ENCODE measurements at regions not wholly inside any gene's neighbourhood (a gene's known extent, or its start where the extent isn't known, plus 50 kb on each side); places are given as distances from the start of the nearest gene placed in this dataset.

GRCh38 chr9:82275258-82275927 lies 286.8 kb downstream of the SPATA31D1 start:
- Mint-ChIP-seq H3K27me3 (ENCODE audit: insufficient read depth) (no peaks in the 10 kb centered on the region), H3K4me1 (no peaks in the 10 kb centered on the region), H3K27ac (no peak overlapping the region), H3K9me3 (no peaks in the 10 kb centered on the region), H3K4me3 (no peak overlapping the region), H3K36me3 (ENCODE audit: low read depth) (no peaks in the 10 kb centered on the region)
- Histone ChIP-seq H3K9ac (ENCODE audit: extremely low read depth, low read length, poor library complexity, severe bottlenecking) (no peak overlapping the region), H3K4me3 (ENCODE audit: low read length) (no peak overlapping the region), H3K27ac (ENCODE audit: low read depth, low read length) (no peak overlapping the region), H3K36me3 (ENCODE audit: control insufficient read depth, insufficient read depth, low read length) (no peaks in the 10 kb centered on the region), H3K4me1 (ENCODE audit: control insufficient read depth, insufficient read depth, low read length) (no peaks in the 10 kb centered on the region), H3K27me3 (ENCODE audit: control insufficient read depth, insufficient read depth, low read length, poor library complexity, severe bottlenecking) (no peaks in the 10 kb centered on the region), H3K9me3 (ENCODE audit: control insufficient read depth, low read length) (no peaks in the 10 kb centered on the region)
- TF ChIP-seq CTCF (conservative IDR thresholded peaks at IDR 0.05), result no peak
- DNase-seq, result no peak
- WGBS, 2 experiments (ENCODE audit: insufficient coverage in 1 of 2, insufficient read length in 1 of 2), result 83 to 94% methylated on average over 2 to 5 of the region's 6 CpGs

GRCh38 chr9:82281066-82281465 lies 292.5 kb downstream of the SPATA31D1 start:
- no peak for TF ChIP-seq CTCF (conservative IDR thresholded peaks at IDR 0.05)
- Histone ChIP-seq H3K4me1 (ENCODE audit: control insufficient read depth, insufficient read depth, low read length) (no peaks in the 10 kb centered on the region), H3K36me3 (ENCODE audit: control insufficient read depth, insufficient read depth, low read length) (no peaks in the 10 kb centered on the region), H3K9ac (ENCODE audit: extremely low read depth, low read length, poor library complexity, severe bottlenecking) (no peak overlapping the region), H3K27me3 (ENCODE audit: control insufficient read depth, insufficient read depth, low read length, poor library complexity, severe bottlenecking) (no peaks in the 10 kb centered on the region), H3K9me3 (ENCODE audit: control insufficient read depth, low read length) (no peaks in the 10 kb centered on the region), H3K4me3 (ENCODE audit: low read length) (no peak overlapping the region), H3K27ac (ENCODE audit: low read depth, low read length) (no peak overlapping the region)
- no peaks in the 10 kb centered on the region for H3K4me1 Mint-ChIP-seq
- no peaks in the 10 kb centered on the region for H3K9me3 Mint-ChIP-seq
- H3K36me3 Mint-ChIP-seq (ENCODE audit: low read depth), result no peaks in the 10 kb centered on the region
- no peak for DNase-seq
- H3K4me3 Mint-ChIP-seq, result no peak overlapping the region
- H3K27me3 Mint-ChIP-seq (ENCODE audit: insufficient read depth), result no peaks in the 10 kb centered on the region
- H3K27ac Mint-ChIP-seq, result no peak overlapping the region

- no peaks in the 10 kb centered on the region for H3K9me3 ChIP-seq (ENCODE audit: control insufficient read depth, low read length)
- H3K36me3 Mint-ChIP-seq (ENCODE audit: low read depth), result no peaks in the 10 kb centered on the region
- H3K4me3 ChIP-seq (ENCODE audit: low read length), result no peak overlapping the region
- H3K9ac ChIP-seq (ENCODE audit: extremely low read depth, low read length, poor library complexity, severe bottlenecking), result no peak overlapping the region
- DNase-seq, result no peak
- no peaks in the 10 kb centered on the region for H3K4me1 Mint-ChIP-seq
- H3K4me1 ChIP-seq (ENCODE audit: control insufficient read depth, insufficient read depth, low read length), result no peaks in the 10 kb centered on the region
- H3K4me3 Mint-ChIP-seq, result no peak overlapping the region
- H3K9me3 Mint-ChIP-seq, result no peaks in the 10 kb centered on the region
- no peaks in the 10 kb centered on the region for H3K27me3 ChIP-seq (ENCODE audit: control insufficient read depth, insufficient read depth, low read length, poor library complexity, severe bottlenecking)
- WGBS, 2 experiments (ENCODE audit: insufficient coverage in 1 of 2, insufficient read length in 1 of 2), result 87 to 96% methylated on average over 3 of the region's 3 CpGs
- TF ChIP-seq CTCF (conservative IDR thresholded peaks at IDR 0.05), result no peak
- no peaks in the 10 kb centered on the region for H3K27me3 Mint-ChIP-seq (ENCODE audit: insufficient read depth)
- H3K36me3 ChIP-seq (ENCODE audit: control insufficient read depth, insufficient read depth, low read length), result no peaks in the 10 kb centered on the region
- no peak overlapping the region for H3K27ac ChIP-seq (ENCODE audit: low read depth, low read length)
- H3K27ac Mint-ChIP-seq, result no peak overlapping the region
These were observed 296.2 kb downstream of the SPATA31D1 start for GRCh38 chr9:82284758-82285157.
